K562 (cell line): ENCODE measurements at regions not wholly inside any gene's neighbourhood (a gene's known extent, or its start where the extent isn't known, plus 50 kb on each side); places are given as distances from the start of the nearest gene placed in this dataset.

Source experiments
- ATAC-seq: fragments of 200-7000 bp; cut with Tn5 transposase; 3 replicates; pipeline ENCODE4 v1.9.1; 2020; ENCODE audit warnings: moderate library complexity
- BruUV-seq: library from RNA; stranded (reverse); fragments of 400-500 nt; replicated peaks from 2 replicates; lab custom pipeline; 2021; lab: Mats Ljungman, UMichigan
- CTCF ChIA-PET: fragments of 300-600 bp; formaldehyde crosslinking; extraction: SDS; loops from one replicate; lab custom pipeline; 2021; ENCODE audit warnings: low intra/inter-chr PET ratio; lab: Yijun Ruan, JAX
- POLR2A ChIA-PET: fragments of 300-600, 350-650 bp; sonication (Branson Sonifier 250); formaldehyde crosslinking; extraction: SDS; loops from one replicate; lab custom pipeline; 2021; ENCODE audit warnings: antibody characterized with exemption, inconsistent platforms; lab: Yijun Ruan, JAX
- DNase-seq, 4 experiments: peaks; one replicate each; pipeline versions ENCODE4 v3.0.0 to v3.0.0-alpha.2; 2011 to 2018; ENCODE audit warnings: low spot score in 3 of 4, mixed read lengths in 3 of 4; ENCODE audit errors: extremely low read depth in 1 of 4
- FAIRE-seq: peaks from 2 replicates; lab custom pipeline; 2011; peaks lifted over from hg19 to GRCh38; lab: Jason Lieb, UNC
- H2AFZ ChIP-seq: 2 replicates; pipeline ENCODE4 v1.6.0; 2011; ENCODE audit warnings: low read depth, low read length, control low read depth, inconsistent platforms
- H3K27ac ChIP-seq: fragments of 200-600 bp; 3 replicates; pipeline ENCODE4 v1.8.0; 2011; ENCODE audit warnings: low read depth, mild to moderate bottlenecking, control low read depth, inconsistent platforms, low read length, moderate library complexity, mixed read lengths; ENCODE audit errors: extremely low read depth
- H3K27me3 ChIP-seq, 2 experiments: fragments of 300-600 bp in 1 of 2; 2 replicates in 1 of 2; 3 replicates in 1 of 2; pipeline versions ENCODE4 v1.6.0 to v1.8.0; 2011; ENCODE audit warnings: inconsistent platforms in 2 of 2, low read length in 2 of 2, mild to moderate bottlenecking in 1 of 2, mixed read lengths in 1 of 2, moderate library complexity in 1 of 2; ENCODE audit not compliant: control insufficient read depth in 2 of 2, insufficient read depth in 2 of 2
- H3K36me3 ChIP-seq: fragments of 300-600 bp; 3 replicates; pipeline ENCODE4 v1.8.0; 2011; ENCODE audit warnings: mild to moderate bottlenecking, low read length, inconsistent platforms; ENCODE audit not compliant: control insufficient read depth, insufficient read depth
- H3K4me1 ChIP-seq, 2 experiments: fragments of 200-600 bp in 1 of 2; replicated peaks in 1 of 2; 2 replicates in 1 of 2; 3 replicates in 1 of 2; pipeline versions ENCODE4 v1.5.1 to v1.8.0; 2011; ENCODE audit warnings: inconsistent platforms in 2 of 2, low read length in 2 of 2, mild to moderate bottlenecking in 1 of 2, mixed read lengths in 1 of 2, moderate library complexity in 1 of 2; ENCODE audit not compliant: control insufficient read depth in 2 of 2, insufficient read depth in 2 of 2
- H3K4me2 ChIP-seq: 2 replicates; pipeline ENCODE4 v1.6.1; 2011; ENCODE audit warnings: low read length, control low read depth, inconsistent platforms, mixed read lengths; ENCODE audit not compliant: insufficient read depth
- H3K4me3 ChIP-seq: fragments of 200-600 bp; sonication (generic), shearing (Covaris generic); 2 replicates; pipeline ENCODE4 v1.5.1; 2016; ENCODE audit warnings: control low read depth, inconsistent platforms
- H3K79me2 ChIP-seq: fragments of 200-600 bp; 3 replicates; pipeline ENCODE4 v1.8.0; 2011; ENCODE audit warnings: low read length, inconsistent platforms; ENCODE audit not compliant: control insufficient read depth, insufficient read depth
- H3K9ac ChIP-seq, 2 experiments: 2 replicates each; pipeline versions ENCODE4 v1.6.0 to v1.6.1; 2011; ENCODE audit warnings: low read depth in 2 of 2, low read length in 2 of 2, control low read depth in 1 of 2, inconsistent platforms in 1 of 2, mild to moderate bottlenecking in 1 of 2, mixed read lengths in 1 of 2; ENCODE audit not compliant: insufficient read depth in 1 of 2
- H3K9me1 ChIP-seq: one replicate; pipeline ENCODE4 v1.6.0; 2011; ENCODE audit warnings: inconsistent platforms, mild to moderate bottlenecking, low read length, moderate library complexity; ENCODE audit not compliant: control insufficient read depth, insufficient read depth
- H3K9me3 ChIP-seq: replicated peaks from 2 replicates; pipeline ENCODE4 v1.5.1; 2011; ENCODE audit warnings: low read depth, low read length, inconsistent platforms; ENCODE audit not compliant: control insufficient read depth, insufficient read depth
- H4K20me1 ChIP-seq: replicated peaks from 2 replicates; pipeline ENCODE4 v1.6.1; 2011; ENCODE audit warnings: low read length, inconsistent platforms, mixed read lengths; ENCODE audit not compliant: control insufficient read depth, insufficient read depth
- AFF4 ChIP-seq: sonication (generic); formaldehyde crosslinking; IDR thresholded peaks from 2 replicates; pipeline ENCODE4 v1.8.0; 2023; ENCODE audit warnings: mild to moderate bottlenecking, missing genetic modification reagents
- BDP1 ChIP-seq: IDR thresholded peaks from 3 replicates; pipeline ENCODE4 v1.6.1; 2011; ENCODE audit not compliant: insufficient read length, insufficient read depth
- EP300 ChIP-seq: IDR thresholded peaks from 2 replicates; pipeline ENCODE4 v1.6.1; 2012; ENCODE audit warnings: low read length, improper control_type of control experiment
- HDAC2 ChIP-seq: fragments of 450-650 bp; IDR thresholded peaks from 2 replicates; pipeline ENCODE4 v1.6.1; 2016; ENCODE audit warnings: mild to moderate bottlenecking
- NCOA6 ChIP-seq: fragments of 450-650 bp; IDR thresholded peaks from 2 replicates; pipeline ENCODE4 v1.6.1; 2017; ENCODE audit warnings: mild to moderate bottlenecking
- PTRF ChIP-seq: fragments of 450-650 bp; IDR thresholded peaks from 2 replicates; pipeline ENCODE4 v1.6.1; 2016; ENCODE audit warnings: mild to moderate bottlenecking, missing genetic modification characterization, missing compliant biosample characterization
- SIX5 ChIP-seq, 2 experiments: IDR thresholded peaks; 2 replicates each; pipeline ENCODE4 v1.6.1; 2011; ENCODE audit warnings: low read length in 2 of 2, borderline replicate concordance in 1 of 2, low read depth in 1 of 2, mild to moderate bottlenecking in 1 of 2, moderate library complexity in 1 of 2; ENCODE audit not compliant: insufficient read depth in 1 of 2
- USF1 ChIP-seq: sonication (generic); formaldehyde crosslinking; IDR thresholded peaks from 2 replicates; pipeline ENCODE4 v1.9.0; 2022; ENCODE audit warnings: mild to moderate bottlenecking, missing genetic modification reagents
- ZNF75A ChIP-seq: fragments of 450-650 bp; formaldehyde crosslinking; IDR thresholded peaks from 2 replicates; pipeline ENCODE4 v1.4.0; 2020; ENCODE audit warnings: mild to moderate bottlenecking
- ZNF79 ChIP-seq: fragments of 250-450 bp; sonication (Bioruptor Pico); IDR thresholded peaks from 2 replicates; pipeline ENCODE4 v1.4.0; 2020; ENCODE audit warnings: low read depth, mild to moderate bottlenecking, moderate library complexity
- WGBS: fragments of 100-300 bp; shearing (Covaris generic); methylation state at CpG from one replicate; pipeline ENCODE4 v1.1.6; 2016; ENCODE audit warnings: low coverage, mixed read lengths; ENCODE audit not compliant: insufficient coverage; ENCODE audit errors: missing lambda C conversion rate; 5-methylcytosine and 5-hydroxymethylcytosine counted together
- in situ Hi-C: fragments of 300-500 bp; cut with MboI; formaldehyde crosslinking; loops from 4 replicates; pipeline ENCODE4 v1.15.0; 2018; ENCODE audit warnings: inconsistent platforms, mixed read lengths
- intact Hi-C: fragments of 100-400 bp; cut with micrococcal nuclease; formaldehyde crosslinking; loops from 2 replicates; pipeline ENCODE4 v1.14.2; 2022

- ChIA-PET POLR2A (no interaction called here), CTCF (no interaction called here)
- intact Hi-C loops, result no loop called here
- Histone ChIP-seq H2AFZ (no peak overlapping the region), H3K9me1 (no peaks in the 10 kb centered on the region), H3K9ac (no peak overlapping the region), H3K4me1 (peaks cover 0 to 8% of the 10 kb centered on the region in 2 experiments; a peak in 1 of 5 replicates), H3K27me3 (no peaks in the 10 kb centered on the region)
- no TSS peak for BruUV-seq
- FAIRE-seq (no peak), ATAC-seq (no peak), DNase-seq (no peak)
- WGBS, result 21% methylated on average over 2 of the region's 2 CpGs
- TF ChIP-seq HDAC2 (no peak), SIX5 (IDR thresholded peaks at IDR 0.05; ENCODE audit: borderline replicate concordance in 1 of 2, insufficient read depth in 1 of 2, low read depth in 1 of 2, low read length in 2 of 2) (no peak), ZNF75A (no peak), BDP1 (no peak), NCOA6 (no peak), EP300 (no peak), ZNF79 (CRISPR knock-in tag) (no peak), USF1 (CRISPR knock-in tag) (no peak), AFF4 (no peak), PTRF (tag) (no peak)
- TF ChIP-seq, all 486 proteins: peak for 0
- Histone ChIP-seq H3K4me2 (no peak overlapping the region), H3K36me3 (no peaks in the 10 kb centered on the region), H3K4me3 (no peak overlapping the region), H4K20me1 (no peaks in the 10 kb centered on the region), H3K9me3 (0 out of 2 replicates have a peak, but pooled peaks cover 1% of the 10 kb centered on the region), H3K79me2 (no peaks in the 10 kb centered on the region; the same call in 2 of the 3 replicates), H3K27ac (no peak overlapping the region)
- in situ Hi-C loops, result no loop called here
Observed at GRCh38 chr7:20839987-20840386, 53.3 kb upstream of the SP8 start.
